HG03342 (cell line): ENCODE measurements at regions not wholly inside any gene's neighbourhood (a gene's known extent, or its start where the extent isn't known, plus 50 kb on each side); places are given as distances from the start of the nearest gene placed in this dataset.

Experiments used
- ATAC-seq: cut with Tn5 transposase; IDR thresholded peaks from one replicate; pipeline ENCODE4 v1.9.1; 2021; ENCODE audit warnings: mild to moderate bottlenecking, moderate library complexity; ENCODE audit not compliant: unreplicated experiment

DNA sequence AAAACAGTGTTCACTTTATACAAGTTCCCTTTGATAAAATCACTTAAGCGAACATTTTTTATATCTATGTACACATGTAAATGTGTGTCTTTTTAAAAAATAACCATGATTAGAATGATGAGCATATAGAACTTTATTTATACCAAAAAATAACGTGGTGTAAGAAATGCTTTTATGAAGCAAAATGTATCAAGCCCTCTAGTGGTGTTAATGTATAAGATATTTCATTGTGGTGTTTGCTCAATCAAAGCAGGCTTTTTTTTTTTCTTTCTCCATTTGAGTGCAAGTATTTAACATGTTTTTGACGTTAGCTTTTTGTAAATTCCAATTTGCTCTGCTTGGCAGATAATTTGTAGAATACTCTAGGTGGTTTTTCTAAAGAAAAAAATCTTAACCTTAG lies 2092.4 kb upstream of the TENM3 start:
- no peak for ATAC-seq

- no peak for ATAC-seq
These were observed 2090.4 kb upstream of the TENM3 start for GRCh38 chr4:180152831-180153230.

DNA sequence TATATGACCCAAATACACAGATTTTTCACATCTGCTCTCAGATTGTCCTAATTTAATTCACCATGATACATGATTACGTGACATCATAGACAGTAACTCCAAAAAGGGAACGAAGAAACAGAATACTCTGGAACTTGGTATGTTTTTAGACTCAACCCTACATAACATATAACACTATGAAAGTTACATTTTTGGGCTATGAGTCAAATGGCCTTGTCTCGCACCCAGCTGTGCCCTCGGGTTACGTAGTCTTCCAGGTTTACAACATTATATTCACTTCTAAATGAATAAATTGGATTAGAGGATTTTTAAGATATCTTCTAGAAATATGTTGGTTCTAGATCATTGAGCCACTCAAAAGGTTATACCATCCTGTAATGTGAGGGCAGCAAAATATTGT lies 2089.6 kb upstream of the TENM3 start:
- ATAC-seq = no peak

DNA sequence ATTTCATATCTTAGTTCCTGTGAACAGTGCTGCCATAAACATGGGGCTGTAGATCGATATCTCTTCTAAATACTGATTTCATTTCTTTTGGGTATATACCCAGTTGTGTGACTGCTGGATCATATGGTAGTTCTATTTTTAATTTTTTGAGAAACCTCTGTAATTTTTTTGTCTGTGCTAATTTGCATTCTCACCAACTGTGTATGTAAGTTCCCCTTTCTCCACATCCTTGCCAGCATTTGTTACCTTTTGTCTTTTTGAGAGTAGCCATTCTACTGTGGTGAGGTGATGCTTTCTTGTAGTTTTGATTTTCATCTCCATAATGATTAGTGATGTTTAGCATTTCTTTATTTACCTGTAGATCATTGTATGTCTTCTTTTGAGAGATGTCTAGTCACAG lies 2086.5 kb upstream of the TENM3 start:
- no peak for ATAC-seq

- no peak for ATAC-seq
These were observed 2082.8 kb upstream of the TENM3 start for GRCh38 chr4:180160195-180160983.

- no peak for ATAC-seq
These were observed 2078.4 kb upstream of the TENM3 start for GRCh38 chr4:180164799-180165198.

DNA sequence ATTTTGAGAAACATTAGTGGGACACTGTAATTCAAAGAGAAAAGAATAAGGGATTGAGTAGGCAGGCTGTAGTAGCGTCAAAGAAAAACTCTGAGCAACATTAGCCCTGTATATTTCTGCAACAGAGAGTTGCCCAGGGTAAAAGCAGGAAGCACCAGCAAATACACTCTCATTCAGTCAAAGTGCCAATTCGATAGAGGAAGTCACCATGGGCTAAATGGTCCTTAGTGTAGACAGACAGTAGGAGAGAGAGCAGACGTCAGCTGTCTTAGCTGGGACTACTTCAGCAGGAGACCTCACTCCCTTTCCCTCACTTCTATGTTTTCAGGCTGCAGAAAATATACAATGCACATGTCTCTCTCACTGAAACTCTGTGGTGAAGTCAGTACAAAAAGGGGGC lies 2073.8 kb upstream of the TENM3 start:
- ATAC-seq = no peak

DNA sequence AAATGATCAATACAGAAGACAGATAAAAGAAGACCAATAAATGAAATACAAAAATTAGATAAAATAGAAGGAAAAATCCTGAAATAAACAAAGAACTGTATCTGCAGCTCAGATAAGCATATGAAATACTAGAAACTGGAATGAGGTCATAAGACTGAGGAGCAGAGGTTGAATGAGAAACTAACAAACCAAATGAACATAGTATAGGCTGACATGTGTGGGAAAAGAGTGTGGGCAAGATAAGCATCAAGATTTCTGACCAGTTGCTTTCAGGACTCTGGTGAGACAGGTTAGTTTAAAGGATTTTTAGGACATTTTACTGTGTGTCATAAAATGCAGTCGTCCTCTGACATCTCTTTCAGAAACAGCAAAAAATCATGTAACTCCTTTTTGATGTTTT lies 2073.2 kb upstream of the TENM3 start:
- no peak for ATAC-seq

DNA sequence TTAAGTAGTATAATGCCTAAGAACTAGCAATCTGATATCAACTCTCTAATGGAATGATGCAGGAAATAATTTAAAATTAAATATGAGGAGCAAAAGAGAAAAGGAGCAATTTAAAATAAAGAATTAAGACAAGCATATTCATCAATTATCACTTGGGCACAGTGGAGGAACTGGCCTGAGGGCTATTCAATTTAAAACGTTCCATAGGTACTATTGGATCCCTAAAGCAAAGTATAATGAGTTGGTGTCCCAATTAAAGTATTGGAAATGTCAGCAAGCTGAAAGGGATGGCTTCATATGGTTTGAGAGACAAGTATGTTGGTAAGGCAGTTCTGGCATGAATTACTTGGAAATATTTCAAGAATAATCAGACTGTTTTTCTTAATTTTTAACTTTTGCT lies 2064.1 kb upstream of the TENM3 start:
- no peak for ATAC-seq

DNA sequence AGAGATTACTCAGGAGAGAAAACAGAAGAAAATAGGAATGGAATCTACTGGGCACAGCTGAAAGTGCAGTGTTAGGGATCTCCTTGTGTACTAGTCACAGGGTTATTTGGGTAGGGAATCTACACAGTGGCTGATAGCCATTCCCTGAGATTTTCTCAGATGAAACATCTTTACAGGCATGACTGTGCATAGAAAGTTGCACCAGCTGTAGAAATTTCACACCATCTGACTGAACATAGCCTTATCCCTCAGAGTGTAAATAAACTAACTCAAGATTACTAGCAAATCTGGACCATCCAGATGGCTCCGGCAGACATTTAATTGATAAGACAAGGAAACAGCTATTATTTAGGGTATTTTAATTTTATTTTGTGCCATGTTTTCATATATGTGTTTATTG lies 2053.5 kb upstream of the TENM3 start:
- ATAC-seq = no peak

DNA sequence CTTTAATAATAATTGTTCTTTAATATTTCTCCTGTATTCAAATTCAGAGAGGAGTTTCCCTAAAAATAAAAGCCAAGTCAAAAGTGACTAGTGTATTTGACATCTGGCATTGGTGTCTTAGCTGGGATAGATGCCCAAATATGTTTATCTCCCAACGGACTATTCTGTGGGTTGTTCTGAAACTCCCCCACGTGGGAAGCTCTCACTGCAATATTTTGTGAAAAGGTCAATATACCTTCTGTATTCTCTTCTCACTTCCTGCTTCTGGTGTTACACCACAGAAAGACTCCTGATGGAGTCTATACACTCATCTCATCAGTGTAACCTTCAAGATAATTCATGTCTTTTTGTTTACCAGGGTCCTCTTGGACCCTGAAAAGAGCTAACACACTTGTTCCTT lies 2052.8 kb upstream of the TENM3 start:
- ATAC-seq = peak; percentile 82

- ATAC-seq = no peak
These were observed 2045.7 kb upstream of the TENM3 start for GRCh38 chr4:180197471-180197870.

GRCh38 chr4:180203349-180203748 lies 2039.9 kb upstream of the TENM3 start:
- ATAC-seq = peak; percentile 76

DNA sequence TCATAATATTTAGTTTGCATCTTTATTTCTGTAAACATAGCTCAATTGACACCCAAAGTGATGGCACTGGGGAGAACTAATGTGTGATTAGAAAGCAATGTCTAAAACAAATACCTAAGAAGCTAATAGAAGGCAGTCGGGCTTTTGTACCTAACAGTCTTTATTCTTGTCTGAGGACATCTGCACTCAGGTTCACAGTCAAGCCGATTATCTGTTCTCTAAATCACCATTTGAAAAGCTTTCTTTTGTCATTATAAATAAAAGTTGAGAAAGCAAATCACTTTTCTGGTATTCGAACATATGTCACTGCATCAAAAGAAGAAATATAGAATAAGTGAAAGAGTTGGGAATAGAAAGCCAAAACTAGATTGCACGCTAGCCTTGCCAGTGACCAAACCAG lies 2037.9 kb upstream of the TENM3 start:
- ATAC-seq = no peak

DNA sequence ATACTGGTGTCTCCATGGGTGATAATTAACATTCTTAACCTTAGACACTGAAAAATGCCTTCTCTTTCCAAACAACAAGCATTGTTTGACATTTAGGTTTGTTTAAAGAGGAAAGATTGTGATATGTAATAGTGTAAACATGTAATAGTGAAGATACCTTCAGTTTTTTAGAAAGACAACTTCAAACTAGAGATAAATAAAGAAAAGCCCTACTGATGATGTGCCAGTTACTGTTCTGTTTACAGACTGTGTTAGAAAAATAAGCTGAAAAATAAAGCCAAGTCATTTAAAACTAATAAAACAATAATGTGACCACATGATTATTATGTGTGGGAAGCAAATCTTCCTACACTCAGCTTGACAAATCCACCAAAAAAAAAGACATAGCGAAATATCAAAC lies 2035.3 kb upstream of the TENM3 start:
- ATAC-seq = no peak

- ATAC-seq = no peak
These were observed 2026.1 kb upstream of the TENM3 start for GRCh38 chr4:180217070-180217469.

DNA sequence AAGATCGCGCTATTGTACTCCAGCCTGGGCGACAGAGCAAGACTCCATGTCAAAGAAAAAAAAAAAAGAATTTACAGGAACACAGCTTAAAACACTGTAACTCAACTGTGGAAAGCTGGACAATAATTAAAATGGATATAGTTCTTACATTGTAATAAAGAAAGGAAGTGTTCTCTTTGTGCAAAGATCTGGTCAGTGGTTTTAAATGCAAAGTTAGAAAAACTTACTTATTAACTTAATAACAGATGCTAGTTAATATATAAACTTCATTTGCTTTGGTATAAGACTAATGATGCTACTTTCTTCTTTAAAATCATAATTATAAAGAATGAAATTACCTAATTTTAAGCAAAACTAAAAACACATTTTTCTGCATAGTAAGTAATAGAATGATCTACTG lies 2024.1 kb upstream of the TENM3 start:
- ATAC-seq = no peak

- no peak for ATAC-seq
These were observed 2017.2 kb upstream of the TENM3 start for GRCh38 chr4:180225977-180226376.

DNA sequence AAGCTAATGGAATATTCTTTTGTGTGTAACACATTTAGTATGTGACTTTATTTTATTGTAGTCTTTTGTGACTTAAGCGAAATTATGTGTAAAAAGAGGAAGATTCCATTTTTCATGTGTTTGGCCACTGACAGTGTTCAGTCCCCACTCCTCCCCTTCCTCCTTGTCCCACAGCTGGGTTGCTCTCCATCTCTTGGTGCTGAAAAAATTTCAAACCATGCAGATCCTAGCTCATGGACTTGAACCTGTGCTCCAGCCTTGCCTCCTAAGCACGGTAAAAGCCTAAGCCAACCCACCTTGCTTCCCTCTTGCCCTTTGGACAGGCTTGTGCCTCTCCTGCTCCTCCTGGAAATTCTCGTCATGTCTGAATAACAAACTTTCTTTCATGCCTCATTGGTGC lies 2008.5 kb upstream of the TENM3 start:
- no peak for ATAC-seq

DNA sequence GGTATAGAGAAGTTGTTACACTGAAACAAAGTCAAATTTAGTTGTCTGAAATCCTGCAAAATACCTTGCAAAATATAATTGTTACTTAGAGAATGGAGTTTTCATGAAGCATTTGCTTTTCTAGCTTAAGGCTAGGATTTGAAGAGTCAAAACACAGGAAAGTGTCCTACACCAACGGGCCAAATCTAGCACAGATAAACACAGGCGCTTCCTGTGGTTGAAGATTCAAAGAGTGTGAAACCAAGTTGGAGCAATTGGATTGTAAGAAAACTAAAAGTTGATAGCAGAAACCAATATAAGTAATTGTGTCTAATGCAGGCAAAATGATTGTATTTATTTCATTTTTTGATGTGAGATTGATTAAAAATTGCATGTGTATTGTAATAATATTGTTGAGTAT lies 2002.5 kb upstream of the TENM3 start:
- ATAC-seq = no peak

- no peak for ATAC-seq
These were observed 1989.8 kb upstream of the TENM3 start for GRCh38 chr4:180253419-180253818.

- ATAC-seq = no peak
These were observed 1981.9 kb upstream of the TENM3 start for GRCh38 chr4:180261346-180261745.

- peak; percentile 85 for ATAC-seq
These were observed 1963.1 kb upstream of the TENM3 start for GRCh38 chr4:180280076-180280475.
